IMR-90 (cell line): ENCODE measurements at regions not wholly inside any gene's neighbourhood (a gene's known extent, or its start where the extent isn't known, plus 50 kb on each side); places are given as distances from the start of the nearest gene placed in this dataset.

Experiments
- ATAC-seq: fragments of 200-7000 bp; cut with Tn5 transposase; 2 replicates; pipeline ENCODE4 v1.9.1; 2020; ENCODE audit warnings: low read depth, mild to moderate bottlenecking, moderate library complexity
- BruUV-seq: library from RNA; stranded (reverse); fragments of 400-500 nt; replicated peaks from 2 replicates; lab custom pipeline; 2021; lab: Mats Ljungman, UMichigan
- CTCF ChIA-PET: fragments of 300-600 bp; formaldehyde crosslinking; extraction: SDS; loops from one replicate; lab custom pipeline; 2021; ENCODE audit warnings: antibody characterized with exemption; lab: Yijun Ruan, JAX
- POLR2A ChIA-PET: fragments of 300-600 bp; sonication (Branson Sonifier 250); formaldehyde crosslinking; loops from one replicate; lab custom pipeline; 2022; ENCODE audit warnings: antibody characterized with exemption; ENCODE audit not compliant: unreplicated experiment; lab: Charles Lee
- DNase-seq: peaks from one replicate; pipeline ENCODE4 v3.0.0; 2013
- H2AFZ ChIP-seq: replicated peaks from 2 replicates; pipeline ENCODE3; 2013; ENCODE audit warnings: low read length, mild to moderate bottlenecking; ENCODE audit not compliant: poor library complexity
- H2AK5ac ChIP-seq: 2 replicates; pipeline ENCODE4 v1.6.1; 2013; ENCODE audit warnings: low read depth, low read length, inconsistent platforms
- H2AK9ac ChIP-seq: replicated peaks from 2 replicates; pipeline ENCODE3; 2013; ENCODE audit warnings: mild to moderate bottlenecking, low read depth, low read length, moderate library complexity; ENCODE audit not compliant: poor library complexity
- H2BK120ac ChIP-seq: 2 replicates; pipeline ENCODE4 v1.6.1; 2013; ENCODE audit warnings: low read depth, low read length, inconsistent platforms
- H2BK15ac ChIP-seq: 3 replicates; pipeline ENCODE4 v1.6.1; 2013; ENCODE audit warnings: low read depth, low read length, inconsistent platforms
- H2BK20ac ChIP-seq: 2 replicates; pipeline ENCODE4 v1.6.1; 2013; ENCODE audit warnings: low read depth, mild to moderate bottlenecking, inconsistent platforms, low read length, moderate library complexity
- H2BK5ac ChIP-seq: 2 replicates; pipeline ENCODE4 v1.6.1; 2013; ENCODE audit warnings: mild to moderate bottlenecking, low read depth, low read length, inconsistent platforms; ENCODE audit not compliant: poor library complexity, severe bottlenecking
- H3K14ac ChIP-seq: replicated peaks from 2 replicates; pipeline ENCODE4 v1.6.1; 2013; ENCODE audit warnings: low read depth, low read length, inconsistent platforms
- H3K18ac ChIP-seq: 2 replicates; pipeline ENCODE4 v1.6.1; 2013; ENCODE audit warnings: low read depth, low read length, control low read depth
- H3K23ac ChIP-seq: 2 replicates; pipeline ENCODE4 v1.6.1; 2013; ENCODE audit warnings: low read depth, low read length, inconsistent platforms
- H3K27ac ChIP-seq: 2 replicates; pipeline ENCODE4 v1.5.1; 2013; ENCODE audit warnings: mild to moderate bottlenecking, control low read depth, low read length; ENCODE audit not compliant: insufficient read depth
- H3K27me3 ChIP-seq: 2 replicates; pipeline ENCODE4 v1.6.1; 2013; ENCODE audit warnings: low read length; ENCODE audit not compliant: control insufficient read depth, insufficient read depth
- H3K36me3 ChIP-seq: 2 replicates; pipeline ENCODE4 v1.6.1; 2013; ENCODE audit warnings: low read length, mixed read lengths; ENCODE audit not compliant: control insufficient read depth, insufficient read depth
- H3K4ac ChIP-seq: 2 replicates; pipeline ENCODE4 v1.6.1; 2013; ENCODE audit warnings: low read depth, low read length, inconsistent platforms
- H3K4me1 ChIP-seq: 2 replicates; pipeline ENCODE4 v1.6.1; 2013; ENCODE audit warnings: low read length, mixed read lengths; ENCODE audit not compliant: control insufficient read depth, insufficient read depth
- H3K4me2 ChIP-seq: 2 replicates; pipeline ENCODE4 v1.6.1; 2013; ENCODE audit warnings: low read depth, mild to moderate bottlenecking, control low read depth, low read length, moderate library complexity
- H3K4me3 ChIP-seq: 2 replicates; pipeline ENCODE4 v1.5.1; 2013; ENCODE audit warnings: low read depth, mild to moderate bottlenecking, control low read depth, low read length, moderate library complexity; ENCODE audit not compliant: insufficient read depth
- H3K56ac ChIP-seq: 2 replicates; pipeline ENCODE4 v1.6.1; 2013; ENCODE audit warnings: low read length, inconsistent platforms; ENCODE audit not compliant: insufficient read depth; ENCODE audit errors: extremely low read depth
- H3K79me1 ChIP-seq, 2 experiments: 2 replicates each; pipeline ENCODE4 v1.6.1; 2013; ENCODE audit warnings: low read length in 2 of 2, inconsistent platforms in 1 of 2, low read depth in 1 of 2
- H3K9ac ChIP-seq: 2 replicates; pipeline ENCODE4 v1.6.1; 2013; ENCODE audit warnings: low read depth, low read length, control low read depth
- H3K9me1 ChIP-seq: 2 replicates; pipeline ENCODE4 v1.6.1; 2013; ENCODE audit warnings: low read length, inconsistent platforms; ENCODE audit not compliant: insufficient read depth
- H3K9me3 ChIP-seq: 2 replicates; pipeline ENCODE4 v1.6.1; 2013; ENCODE audit warnings: low read length; ENCODE audit not compliant: control insufficient read depth, insufficient read depth
- H4K20me1 ChIP-seq: 2 replicates; pipeline ENCODE4 v1.6.1; 2013; ENCODE audit warnings: low read length, inconsistent platforms; ENCODE audit not compliant: insufficient read depth
- H4K5ac ChIP-seq: 2 replicates; pipeline ENCODE4 v1.6.1; 2013; ENCODE audit warnings: mild to moderate bottlenecking, low read depth, low read length, control low read depth
- H4K8ac ChIP-seq, 2 experiments: 2 replicates each; pipeline ENCODE4 v1.6.1; 2013; ENCODE audit warnings: low read depth in 2 of 2, low read length in 2 of 2, control low read depth in 1 of 2, inconsistent platforms in 1 of 2
- H4K91ac ChIP-seq: 2 replicates; pipeline ENCODE4 v1.6.1; 2013; ENCODE audit warnings: low read depth, low read length, inconsistent platforms; ENCODE audit not compliant: insufficient read depth
- BHLHE40 ChIP-seq: fragments of 150-350 bp; IDR thresholded peaks from 2 replicates; pipeline ENCODE4 v1.6.1; 2016; ENCODE audit warnings: mild to moderate bottlenecking, low read depth, low read length
- CEBPB ChIP-seq: IDR thresholded peaks from 2 replicates; pipeline ENCODE4 v1.6.1; 2012; ENCODE audit warnings: low read depth, low read length, improper control_type of control experiment
- CHD1 ChIP-seq: IDR thresholded peaks from 2 replicates; pipeline ENCODE4 v1.6.1; 2012; ENCODE audit warnings: low read depth, low read length, improper control_type of control experiment
- CTCF ChIP-seq: conservative IDR thresholded peaks from 2 replicates; pipeline ENCODE4 v1.5.1; 2012; ENCODE audit warnings: mild to moderate bottlenecking, low read depth, low read length, improper control_type of control experiment
- ELK1 ChIP-seq: fragments of 150-350 bp; IDR thresholded peaks from 2 replicates; pipeline ENCODE4 v1.6.1; 2016; ENCODE audit warnings: low read depth, mild to moderate bottlenecking, low read length, moderate library complexity, borderline replicate concordance
- MAZ ChIP-seq: IDR thresholded peaks from 2 replicates; pipeline ENCODE4 v1.6.1; 2012; ENCODE audit warnings: low read depth, mild to moderate bottlenecking, low read length, improper control_type of control experiment, moderate library complexity, borderline replicate concordance
- POLR2A ChIP-seq: IDR thresholded peaks from 2 replicates; pipeline ENCODE4 v1.6.1; 2012; ENCODE audit warnings: mild to moderate bottlenecking, low read depth, low read length
- RCOR1 ChIP-seq: IDR thresholded peaks from 2 replicates; pipeline ENCODE4 v1.6.1; 2012; ENCODE audit warnings: mild to moderate bottlenecking, low read length, improper control_type of control experiment; ENCODE audit not compliant: insufficient replicate concordance
- RFX5 ChIP-seq: IDR thresholded peaks from 2 replicates; pipeline ENCODE4 v1.8.0; 2012; ENCODE audit warnings: low read depth, mild to moderate bottlenecking, low read length, moderate library complexity
- USF2 ChIP-seq: fragments of 150-350 bp; IDR thresholded peaks from 2 replicates; pipeline ENCODE4 v1.6.1; 2017; ENCODE audit warnings: mild to moderate bottlenecking, antibody characterized with exemption, low read length, low read depth
- WGBS, 2 experiments: methylation state at CpG; one replicate each; pipeline versions ENCODE4 v1.1.5 to v1.1.7; 2013; ENCODE audit warnings: missing lambda C conversion rate in 2 of 2; ENCODE audit not compliant: insufficient read length in 1 of 2; ENCODE audit errors: extremely low coverage in 2 of 2; 5-methylcytosine and 5-hydroxymethylcytosine counted together
- dilution Hi-C: fragments of 300-500 bp; cut with HindIII; formaldehyde crosslinking; loops from one replicate; pipeline ENCODE4 v1.14.3; 2018; ENCODE audit warnings: low sequenced_read_pairs; ENCODE audit not compliant: unreplicated experiment
- in situ Hi-C: fragments of 300-500 bp; cut with MboI; formaldehyde crosslinking; loops from 3 replicates; pipeline ENCODE4 v1.14.3; 2019; ENCODE audit warnings: low sequenced_read_pairs, inconsistent platforms, mixed read lengths
- intact Hi-C: fragments of 100-400 bp; cut with micrococcal nuclease; formaldehyde crosslinking; loops from 2 replicates; pipeline ENCODE4 v1.10.0; 2022

GRCh38 chr6:14674867-14675648 lies 557.5 kb downstream of the CD83 start:
- intact Hi-C loops (no loop called here), dilution Hi-C loops (no loop called here), in situ Hi-C loops (no loop called here)
- H3K4ac ChIP-seq, result no peak overlapping the region
- no peak overlapping the region for H3K4me2 ChIP-seq
- H3K4me3 ChIP-seq, result no peak overlapping the region
- H2BK120ac ChIP-seq, result no peak overlapping the region
- H3K9me3 ChIP-seq, result no peaks in the 10 kb centered on the region
- H3K36me3 ChIP-seq, result no peaks in the 10 kb centered on the region
- peaks cover 11% of the 10 kb centered on the region for H3K9me1 ChIP-seq
- H3K18ac ChIP-seq, result no peak overlapping the region
- no peak overlapping the region for H2AFZ ChIP-seq
- no peak overlapping the region for H3K14ac ChIP-seq
- no peak for TF ChIP-seq ELK1
- no peak for TF ChIP-seq CEBPB
- TF ChIP-seq CHD1, result no peak
- TF ChIP-seq RCOR1, result no peak
- no peak for TF ChIP-seq POLR2A
- no peak for TF ChIP-seq MAZ
- TF ChIP-seq USF2, result no peak
- no peak for TF ChIP-seq RFX5
- TF ChIP-seq CTCF, result no peak
- TF ChIP-seq BHLHE40, result no peak
- peak overlapping the region; percentile 30; the same call in 1 of the 2 replicates for H2BK20ac ChIP-seq
- H3K56ac ChIP-seq, result no peak overlapping the region
- CTCF ChIA-PET, result no interaction called here
- POLR2A ChIA-PET, result interaction anchor here (0.6 kb wide), 1 partner anchor 345 kb away, joined by 3 read pairs; no protein-coding TSS in a partner anchor
- H2BK15ac ChIP-seq, result no peak overlapping the region
- H3K27ac ChIP-seq, result no peak overlapping the region
- no peak for ATAC-seq
- H3K23ac ChIP-seq, result no peak overlapping the region
- H4K5ac ChIP-seq, result no peak overlapping the region
- no peaks in the 10 kb centered on the region for H3K79me1 ChIP-seq
- H3K9ac ChIP-seq, result no peak overlapping the region
- H3K27me3 ChIP-seq, result no peaks in the 10 kb centered on the region
- no peak for DNase-seq
- no CpG with 5 or more reads among the region's 7 CpGs for WGBS, 2 experiments
- no peak overlapping the region for H2BK5ac ChIP-seq
- H2AK9ac ChIP-seq, result no peak overlapping the region
- no peak overlapping the region for H4K91ac ChIP-seq
- H4K8ac ChIP-seq, result no peak overlapping the region; a peak in 1 of 4 replicates
- no peaks in the 10 kb centered on the region for H4K20me1 ChIP-seq
- no TSS peak for BruUV-seq
- peaks cover 15% of the 10 kb centered on the region for H3K4me1 ChIP-seq
- H2AK5ac ChIP-seq, result no peak overlapping the region; the same call in 1 of the 2 replicates
